Astrocyte of the spinal cord (primary cell): ENCODE measurements at regions not wholly inside any gene's neighbourhood (a gene's known extent, or its start where the extent isn't known, plus 50 kb on each side); places are given as distances from the start of the nearest gene placed in this dataset.

Experiments
- DNase-seq: peaks from one replicate; pipeline ENCODE4 v3.0.0; 2011; ENCODE audit warnings: low read depth, low spot score
- H3K4me3 ChIP-seq: 2 replicates; pipeline ENCODE4 v1.5.1; 2011; ENCODE audit warnings: low read depth, mild to moderate bottlenecking, low read length, moderate library complexity
- in situ Hi-C: cut with HindIII; loops from 2 replicates; pipeline ENCODE4 v1.10.0; 2017; ENCODE audit warnings: low sequenced_read_pairs
- TF ChIP-seq, protein P1 (sequence below): IDR thresholded peaks from 2 replicates; pipeline ENCODE4 v1.5.1; 2012; ENCODE audit warnings: low read depth, mild to moderate bottlenecking, low read length, inconsistent platforms

GRCh38 chr21:31781737-31782136 is 49.8 kb upstream of the SCAF4 start:
- DNase-seq, result peak; percentile 54
- in situ Hi-C loops, result no loop called here
- H3K4me3 ChIP-seq, result no peak overlapping the region
- TF ChIP-seq, protein P1, sequence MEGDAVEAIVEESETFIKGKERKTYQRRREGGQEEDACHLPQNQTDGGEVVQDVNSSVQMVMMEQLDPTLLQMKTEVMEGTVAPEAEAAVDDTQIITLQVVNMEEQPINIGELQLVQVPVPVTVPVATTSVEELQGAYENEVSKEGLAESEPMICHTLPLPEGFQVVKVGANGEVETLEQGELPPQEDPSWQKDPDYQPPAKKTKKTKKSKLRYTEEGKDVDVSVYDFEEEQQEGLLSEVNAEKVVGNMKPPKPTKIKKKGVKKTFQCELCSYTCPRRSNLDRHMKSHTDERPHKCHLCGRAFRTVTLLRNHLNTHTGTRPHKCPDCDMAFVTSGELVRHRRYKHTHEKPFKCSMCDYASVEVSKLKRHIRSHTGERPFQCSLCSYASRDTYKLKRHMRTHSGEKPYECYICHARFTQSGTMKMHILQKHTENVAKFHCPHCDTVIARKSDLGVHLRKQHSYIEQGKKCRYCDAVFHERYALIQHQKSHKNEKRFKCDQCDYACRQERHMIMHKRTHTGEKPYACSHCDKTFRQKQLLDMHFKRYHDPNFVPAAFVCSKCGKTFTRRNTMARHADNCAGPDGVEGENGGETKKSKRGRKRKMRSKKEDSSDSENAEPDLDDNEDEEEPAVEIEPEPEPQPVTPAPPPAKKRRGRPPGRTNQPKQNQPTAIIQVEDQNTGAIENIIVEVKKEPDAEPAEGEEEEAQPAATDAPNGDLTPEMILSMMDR, result no peak
